Activated CD4-positive, alpha-beta T cell treated with anti-CD3 and anti-CD28 coated beads, Interleukin-2, amount 50 U/mL, for 24 hours (primary cell): ENCODE measurements at regions not wholly inside any gene's neighbourhood (a gene's known extent, or its start where the extent isn't known, plus 50 kb on each side); places are given as distances from the start of the nearest gene placed in this dataset.

Experiments used
- DNase-seq, 2 donors: peaks; one replicate each; pipeline ENCODE4 v3.0.0-alpha.2; 2020; ENCODE audit warnings: low read depth in 1 of 2, low spot score in 1 of 2

DNA sequence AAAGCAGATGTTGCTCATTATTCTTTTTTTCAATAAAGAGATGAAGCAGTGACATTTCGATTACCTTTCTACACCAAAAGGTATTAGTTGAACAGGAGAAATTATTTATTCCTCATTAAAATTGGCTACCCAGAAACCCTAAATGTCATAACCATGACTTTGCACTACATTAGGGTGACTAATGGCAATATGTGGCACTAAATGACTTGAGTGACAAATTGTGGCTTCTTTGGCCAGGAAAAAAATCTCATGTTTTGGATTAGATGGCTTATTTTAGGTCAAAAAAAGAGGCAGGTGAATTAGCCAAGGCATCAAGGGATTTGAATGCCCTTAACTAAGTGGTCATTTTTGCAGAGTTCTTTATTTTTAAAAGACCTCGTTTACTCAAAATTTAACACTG, 353.9 kb downstream of the NDFIP2 start:
- no peak for DNase-seq

DNA sequence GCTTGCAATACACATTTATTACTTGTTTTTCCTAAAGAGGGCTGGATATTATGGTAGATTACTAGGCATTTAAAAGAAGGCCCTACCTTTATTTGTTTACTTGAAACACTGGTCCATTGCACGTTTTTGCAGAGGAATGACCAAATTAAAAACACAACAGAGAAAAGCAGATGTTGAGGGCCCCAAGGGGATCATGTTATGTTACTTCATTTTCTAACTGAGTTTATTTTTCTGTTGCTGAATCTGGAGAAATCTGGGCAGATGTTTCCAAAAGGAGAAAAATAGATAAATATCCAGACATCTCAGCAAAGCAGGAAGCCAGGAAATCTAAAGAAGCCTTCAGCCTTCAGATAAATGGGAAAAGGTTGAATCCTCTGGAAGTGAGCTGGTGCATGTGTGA, 353.0 kb downstream of the NDFIP2 start:
- DNase-seq, result no peak

DNA sequence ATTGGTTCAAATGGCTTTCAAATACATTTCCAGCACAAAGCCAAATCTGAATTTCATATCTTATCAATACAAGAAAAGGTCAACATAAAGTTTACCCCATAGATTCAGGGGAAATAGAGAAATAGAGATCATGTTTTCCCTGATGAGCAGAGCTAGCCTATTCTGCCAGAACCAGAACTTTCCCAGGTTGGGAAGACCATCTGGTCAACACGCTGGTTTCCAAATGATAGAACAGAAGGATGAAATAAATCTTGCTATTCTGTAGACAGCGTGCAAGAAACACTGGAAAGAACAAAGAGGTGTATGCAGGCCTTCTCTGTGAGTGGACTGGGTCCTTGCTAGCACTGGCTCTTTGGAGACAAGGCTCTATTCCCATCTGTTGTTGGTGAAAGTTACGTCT, 350.6 kb downstream of the NDFIP2 start:
- DNase-seq, result no peak

DNA sequence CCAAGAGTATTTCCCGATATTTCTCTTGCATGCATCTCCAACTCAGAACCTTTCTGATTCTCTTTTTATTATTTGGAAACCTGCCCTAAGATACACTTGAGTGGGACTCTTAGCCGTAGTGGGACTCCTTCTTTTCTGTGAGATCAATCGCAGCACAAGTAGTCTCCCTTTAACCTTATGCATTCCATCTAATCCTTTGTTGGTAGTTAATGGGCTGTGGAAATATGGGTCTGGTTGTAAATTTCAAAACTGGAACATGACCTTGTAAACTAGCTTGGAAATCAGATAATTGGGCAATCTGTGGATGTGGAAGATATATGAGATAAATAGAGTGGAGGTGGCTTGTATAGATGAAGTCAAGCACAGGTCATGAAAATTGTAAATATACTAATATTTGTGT, 350.0 kb downstream of the NDFIP2 start:
- no peak for DNase-seq

DNA sequence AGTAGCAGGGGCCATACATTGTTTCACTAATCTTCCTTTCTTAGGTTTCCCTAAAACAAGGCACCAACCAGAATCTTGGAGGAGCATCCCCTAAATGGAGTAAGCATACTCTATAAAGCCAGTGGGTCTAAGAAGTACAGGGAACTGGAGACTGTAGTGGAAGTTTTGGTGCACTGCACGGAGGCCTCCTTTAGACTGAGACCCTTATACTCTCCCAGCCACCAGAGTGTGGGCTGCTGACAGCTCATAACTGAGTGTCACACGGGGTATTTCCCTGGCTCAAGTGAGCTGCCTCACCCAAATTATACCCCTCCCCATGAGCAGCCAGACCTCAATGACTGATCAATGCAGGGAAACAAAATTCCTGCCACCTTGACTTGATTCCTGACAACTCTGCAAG, 349.5 kb downstream of the NDFIP2 start:
- DNase-seq, result no peak

DNA sequence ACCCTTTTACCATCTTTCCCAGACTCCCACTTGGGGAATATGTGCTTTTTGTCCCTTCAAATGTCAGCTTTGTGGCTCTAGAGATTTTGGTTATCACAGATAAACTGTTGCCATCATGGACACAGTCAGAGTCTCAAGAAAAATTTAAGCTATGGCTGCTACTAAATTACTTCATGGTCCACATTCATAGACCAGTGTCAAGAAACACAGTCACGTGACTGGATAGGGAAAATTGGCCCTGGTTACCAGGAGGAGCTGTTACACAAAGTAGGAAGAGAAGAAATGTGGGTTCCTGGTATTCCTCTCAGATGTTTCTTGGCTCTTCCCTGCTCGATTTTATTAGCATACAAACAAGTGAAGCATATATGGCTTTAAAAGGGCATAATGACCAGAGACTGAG, 348.9 kb downstream of the NDFIP2 start:
- DNase-seq, result no peak

DNA sequence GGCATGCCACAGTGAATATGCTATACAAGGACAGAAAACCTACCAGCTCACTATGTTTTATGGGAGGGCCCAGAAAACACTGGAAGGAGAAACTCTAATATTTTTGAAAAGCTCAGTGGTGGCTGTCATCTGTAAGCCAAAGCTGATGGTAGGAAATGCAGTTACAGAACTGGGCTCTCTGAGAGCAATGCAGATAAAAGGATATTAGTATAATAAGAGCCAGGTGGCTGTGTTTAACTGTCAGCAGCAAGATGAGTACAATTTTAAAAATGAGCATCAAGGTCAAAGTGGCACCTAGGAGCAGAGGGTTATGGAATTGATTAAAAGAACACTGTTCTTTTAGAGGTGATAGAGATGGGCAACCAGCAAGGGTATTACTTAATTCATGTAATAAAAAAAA, 345.0 kb downstream of the NDFIP2 start:
- DNase-seq, result no peak

DNA sequence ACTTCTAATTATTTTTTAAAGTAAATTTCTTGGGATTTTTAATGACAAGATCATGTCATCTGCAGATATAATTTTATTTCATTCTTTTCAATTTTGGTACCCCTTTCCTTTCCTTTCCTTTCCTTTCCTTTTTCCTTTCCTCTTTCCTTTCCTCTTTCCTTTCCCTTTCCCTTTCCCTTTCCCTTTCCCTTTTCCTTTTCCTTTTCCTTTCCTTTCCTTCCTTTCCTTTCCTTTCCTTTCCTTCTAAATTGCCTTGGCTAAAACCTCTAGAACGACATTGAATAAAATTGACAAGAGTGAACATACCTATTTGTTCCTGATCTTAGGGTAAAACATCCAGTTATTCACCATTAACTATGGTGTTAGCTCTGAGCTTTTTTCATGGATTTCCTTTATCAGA, 334.1 kb downstream of the NDFIP2 start:
- DNase-seq, result no peak

DNA sequence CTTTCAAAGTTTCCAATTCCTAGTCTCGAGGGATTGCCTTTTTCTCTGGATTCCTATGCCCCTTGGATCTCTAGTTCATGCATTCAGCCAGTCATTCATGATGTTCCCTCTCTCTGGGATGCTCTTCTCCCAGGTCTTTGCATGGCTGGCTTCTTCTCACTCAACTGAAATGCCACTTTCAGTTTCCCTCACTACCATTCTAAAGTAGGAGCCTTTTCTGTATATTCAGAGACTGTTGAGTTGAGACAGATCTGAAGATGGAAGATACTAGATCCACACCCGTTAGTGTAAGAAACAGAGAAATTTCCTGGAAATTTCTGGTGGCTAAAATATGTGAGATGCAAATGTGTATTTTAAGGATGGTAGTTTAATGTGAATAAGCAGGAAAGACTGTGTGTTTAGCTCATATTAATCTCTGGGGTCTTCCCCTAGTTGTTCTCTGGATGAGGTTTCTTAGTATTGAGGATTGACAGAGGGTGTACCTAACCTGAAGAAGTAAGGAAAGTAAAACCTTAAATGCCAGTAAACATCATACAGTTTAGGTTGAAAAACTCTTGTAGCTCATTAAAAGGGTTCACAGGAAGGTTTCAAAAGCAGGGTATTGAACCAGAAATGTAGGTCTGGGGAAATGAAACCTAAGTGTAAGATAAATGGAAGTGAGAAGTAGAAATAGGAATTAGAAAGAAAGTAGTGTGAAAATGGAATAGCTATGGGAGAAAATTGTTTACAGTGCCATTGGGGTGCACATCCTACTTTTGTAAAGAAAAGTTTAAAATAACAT, 331.3 kb downstream of the NDFIP2 start:
- no peak for DNase-seq

DNA sequence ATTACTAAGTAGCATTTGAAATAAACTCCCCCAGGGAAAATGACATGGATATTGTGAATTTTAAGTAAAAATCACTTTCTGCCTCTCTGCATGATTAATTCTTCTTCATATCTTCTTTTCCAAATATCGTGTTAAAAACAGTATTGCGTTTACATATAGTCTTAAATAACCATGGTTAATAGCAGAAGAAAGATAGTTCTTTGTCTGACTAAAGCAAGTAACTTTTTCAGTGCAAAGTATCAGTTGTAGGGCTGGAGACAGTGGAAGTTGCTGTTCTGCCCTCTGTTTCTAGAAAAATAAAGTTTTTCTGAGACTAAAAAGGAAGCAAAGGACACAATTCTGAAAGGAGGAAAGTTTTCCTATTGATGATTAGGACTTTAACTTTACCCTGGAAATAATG, 330.2 kb downstream of the NDFIP2 start:
- DNase-seq, result no peak

DNA sequence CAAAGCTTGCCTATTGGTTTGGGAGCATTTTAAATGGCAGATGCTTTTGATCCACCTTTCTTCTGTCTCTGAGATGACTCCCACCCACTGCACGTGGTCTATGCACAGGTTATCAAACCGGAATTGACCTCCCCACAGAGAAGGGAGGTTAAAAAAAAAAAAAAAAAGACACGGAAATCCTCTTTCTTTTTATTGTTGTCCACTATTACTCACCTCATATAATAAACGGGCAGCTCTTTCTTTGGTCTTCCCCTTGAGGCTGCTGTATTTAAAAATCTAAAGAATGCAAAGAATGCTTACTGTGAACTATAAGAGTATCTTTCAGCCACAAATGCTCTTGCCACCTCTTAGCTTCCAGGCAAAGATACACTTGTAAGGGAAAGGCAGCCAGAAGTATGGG, 329.7 kb downstream of the NDFIP2 start:
- no peak for DNase-seq

DNA sequence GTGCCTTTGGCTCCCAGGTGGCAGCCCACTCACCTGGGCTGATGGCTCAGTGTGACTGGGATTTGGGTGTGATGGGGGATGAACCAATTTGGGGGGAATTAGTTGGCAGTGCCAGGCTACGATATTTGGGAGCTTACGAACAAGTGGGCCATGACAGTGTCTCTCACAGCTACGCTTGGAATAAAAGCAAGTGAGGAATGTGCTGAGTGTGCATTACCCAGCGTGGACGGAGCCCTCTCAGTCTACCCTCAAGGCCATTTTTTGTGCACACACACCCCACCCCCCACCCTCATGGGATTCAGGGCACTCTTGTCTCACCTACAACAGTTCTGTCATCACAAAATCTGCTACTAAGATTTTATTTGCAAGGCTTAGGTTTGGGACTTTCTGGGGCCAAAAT, 329.1 kb downstream of the NDFIP2 start:
- DNase-seq, result no peak

DNA sequence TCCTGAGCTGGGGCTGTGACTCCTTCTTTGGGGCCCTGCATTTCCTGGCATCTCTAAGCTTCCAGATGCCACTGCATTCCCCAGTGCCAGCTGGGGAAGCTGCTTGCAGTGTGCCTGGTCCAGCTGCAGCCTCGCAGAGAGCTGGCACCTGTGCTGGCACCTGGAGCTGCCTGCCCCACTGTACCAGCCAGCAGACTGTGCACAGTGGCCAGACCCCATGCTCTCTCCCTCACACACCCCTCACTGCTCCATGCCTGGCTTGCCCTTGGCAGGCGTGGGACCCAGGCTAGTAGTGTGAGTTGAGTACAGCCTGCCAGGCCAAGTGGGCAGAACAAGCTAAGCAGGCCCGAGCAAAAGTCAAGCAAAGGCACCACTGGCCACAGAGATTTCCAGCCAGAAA, 327.5 kb downstream of the NDFIP2 start:
- no peak for DNase-seq

DNA sequence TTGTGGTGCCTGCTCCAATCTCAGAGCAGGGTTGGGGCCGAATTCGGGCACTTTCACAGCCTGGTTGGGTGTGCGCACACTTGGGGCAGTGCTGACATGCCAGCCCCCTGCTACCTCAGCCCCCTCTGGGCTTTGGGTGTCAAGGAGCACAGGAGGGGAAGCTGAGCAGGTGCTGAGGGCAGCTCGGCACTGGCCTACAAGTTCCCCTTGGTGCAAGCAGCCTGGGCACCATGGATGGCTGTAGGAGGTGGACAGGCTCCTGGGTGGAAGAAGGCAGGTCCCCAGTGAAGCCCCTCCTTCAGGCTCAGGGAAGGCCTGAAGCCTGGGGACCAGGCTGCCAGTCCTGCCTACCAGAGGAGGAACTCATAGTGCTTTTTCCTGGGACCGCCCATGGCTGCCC, 326.6 kb downstream of the NDFIP2 start:
- no peak for DNase-seq

DNA sequence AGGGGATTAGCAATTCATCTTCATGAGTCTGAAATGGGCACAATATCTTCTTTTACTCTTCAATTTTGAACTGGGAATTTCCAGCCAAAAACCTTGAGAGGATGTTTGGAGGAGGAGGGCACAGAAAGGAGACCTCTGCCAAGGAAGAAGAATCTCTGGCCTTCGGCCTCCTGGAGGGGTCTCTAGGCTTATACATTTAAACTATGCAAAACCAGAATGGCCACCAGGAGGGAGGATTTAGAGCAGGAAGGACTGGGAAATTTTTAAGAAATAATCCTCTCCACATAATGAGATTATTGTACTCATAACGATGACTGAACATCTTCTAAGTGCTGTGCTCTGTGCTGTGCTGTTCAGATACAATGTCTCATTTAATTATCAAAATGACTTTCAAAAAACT, 325.9 kb downstream of the NDFIP2 start:
- no peak for DNase-seq

DNA sequence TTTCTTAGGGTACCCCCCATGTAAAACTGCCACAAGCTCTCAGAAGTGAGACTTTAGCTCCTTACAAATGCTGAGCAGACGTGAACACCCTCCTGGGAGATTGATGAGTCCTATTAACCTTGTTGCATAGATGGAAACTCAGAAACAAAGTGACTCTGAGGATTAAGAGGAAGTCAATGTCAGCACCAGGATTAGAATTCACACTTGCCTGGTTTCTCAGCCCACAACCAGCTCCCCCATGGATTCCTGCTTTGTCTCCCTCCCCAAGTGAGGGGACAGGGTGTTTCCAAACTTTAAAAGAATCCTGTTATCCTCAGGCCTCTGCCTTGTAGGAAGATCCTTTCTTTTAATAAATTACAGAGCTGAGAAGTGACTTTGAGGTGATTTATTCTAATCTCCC, 324.4 kb downstream of the NDFIP2 start:
- DNase-seq, result no peak

DNA sequence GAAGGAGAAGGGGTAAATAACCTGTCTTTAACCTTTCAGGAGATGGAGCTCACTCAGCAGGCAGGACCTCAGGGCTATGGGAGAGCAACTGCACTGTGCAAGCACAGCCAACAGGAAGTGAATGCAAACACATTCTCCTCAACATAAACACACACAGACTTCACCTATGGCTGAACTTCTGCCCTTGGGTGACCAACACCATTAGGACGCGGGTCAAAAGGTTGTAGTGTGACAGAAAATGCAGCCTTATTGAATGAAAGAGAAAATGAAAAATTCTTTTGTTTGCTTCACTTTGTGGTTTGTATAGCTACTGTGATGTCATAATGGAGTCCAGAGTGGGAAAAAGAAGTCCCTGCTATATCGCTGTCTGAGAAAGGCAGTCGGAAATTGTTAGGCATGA, 323.0 kb downstream of the NDFIP2 start:
- DNase-seq, result no peak

DNA sequence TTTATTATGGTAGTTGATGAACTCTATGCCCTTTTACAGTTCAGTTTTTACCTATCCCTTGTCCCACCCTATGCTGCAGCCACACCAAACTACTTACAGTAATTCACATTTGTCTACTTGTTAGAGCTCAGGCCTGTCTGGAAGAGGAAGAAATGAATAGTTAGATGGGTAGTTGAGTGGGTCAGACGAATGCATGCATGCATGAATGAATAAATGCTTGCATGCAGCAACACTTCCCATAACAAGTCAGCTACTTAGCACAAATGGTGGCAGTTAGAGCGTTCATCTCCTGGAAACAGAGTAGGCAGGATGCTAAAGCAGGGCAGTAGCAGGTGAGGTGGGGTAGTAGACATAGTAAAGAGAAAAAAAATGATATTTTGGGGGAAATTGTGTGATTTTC, 322.3 kb downstream of the NDFIP2 start:
- no peak for DNase-seq

DNA sequence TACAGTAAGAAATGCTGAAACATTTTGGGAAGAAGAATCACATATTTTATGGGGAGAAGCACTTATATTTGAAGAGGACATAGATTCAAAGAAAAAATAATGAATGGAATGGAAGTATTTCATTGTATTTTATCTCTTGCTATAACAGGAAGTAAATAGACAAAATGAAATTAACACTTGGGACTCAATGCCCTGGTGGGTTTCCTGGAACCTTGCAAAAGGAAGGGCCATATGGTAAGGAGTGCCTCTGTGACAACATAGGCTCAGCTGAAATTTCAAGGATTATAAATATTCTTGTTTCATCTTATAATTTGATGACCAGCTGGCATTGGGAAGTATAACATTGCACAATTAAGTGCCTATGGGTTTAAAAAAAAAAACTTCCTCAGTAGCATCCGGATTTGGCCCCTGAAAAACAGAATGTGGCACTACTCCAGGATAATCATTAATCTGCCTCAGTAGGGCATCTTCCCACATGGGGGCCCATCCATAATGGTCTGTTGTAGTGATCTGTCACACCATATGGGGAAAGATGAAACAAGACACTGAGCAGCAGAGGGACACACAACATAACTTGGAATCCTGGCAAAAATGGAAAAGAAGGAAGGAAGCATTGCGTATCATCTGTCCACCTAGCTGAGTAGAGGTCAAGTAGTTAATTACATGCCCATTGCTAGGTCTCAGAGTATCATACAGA, 321.6 kb downstream of the NDFIP2 start:
- no peak for DNase-seq

DNA sequence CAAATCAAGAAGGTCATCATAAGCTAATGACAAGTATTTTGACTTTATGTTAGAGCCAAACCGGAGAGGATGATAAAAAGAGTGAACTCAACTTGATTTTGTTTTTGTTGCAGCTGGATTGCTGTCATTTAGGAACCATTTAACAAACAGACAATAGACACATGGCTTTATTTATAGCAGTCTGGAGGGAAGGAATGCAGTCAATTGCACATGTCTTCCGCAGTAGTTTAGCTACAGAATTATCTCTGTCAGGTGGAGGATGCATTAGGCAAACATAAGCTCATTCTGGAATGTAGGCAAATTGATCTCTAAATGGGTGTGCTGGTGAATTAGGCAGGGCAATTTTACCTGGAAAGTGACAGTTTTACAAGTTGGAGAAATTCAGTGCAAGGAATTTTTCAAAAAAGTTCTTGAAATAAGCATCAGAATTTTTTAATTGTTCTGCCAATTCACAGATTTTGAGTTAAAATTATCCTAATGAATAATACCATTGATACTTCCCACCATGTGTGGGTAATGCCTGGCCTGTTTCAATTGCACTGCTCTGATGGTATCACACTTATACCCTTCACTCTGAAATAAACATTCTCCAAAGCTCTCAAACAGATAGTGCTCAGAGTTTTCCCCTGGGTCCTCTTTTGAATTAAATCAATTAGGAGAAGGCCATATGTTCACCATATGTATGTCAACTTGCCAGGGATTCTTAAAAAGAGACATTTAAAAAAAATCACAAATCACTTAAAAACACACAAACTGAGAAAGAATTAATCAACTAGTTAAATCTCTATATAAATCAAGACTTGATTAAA, 318.3 kb downstream of the NDFIP2 start:
- DNase-seq, result no peak

DNA sequence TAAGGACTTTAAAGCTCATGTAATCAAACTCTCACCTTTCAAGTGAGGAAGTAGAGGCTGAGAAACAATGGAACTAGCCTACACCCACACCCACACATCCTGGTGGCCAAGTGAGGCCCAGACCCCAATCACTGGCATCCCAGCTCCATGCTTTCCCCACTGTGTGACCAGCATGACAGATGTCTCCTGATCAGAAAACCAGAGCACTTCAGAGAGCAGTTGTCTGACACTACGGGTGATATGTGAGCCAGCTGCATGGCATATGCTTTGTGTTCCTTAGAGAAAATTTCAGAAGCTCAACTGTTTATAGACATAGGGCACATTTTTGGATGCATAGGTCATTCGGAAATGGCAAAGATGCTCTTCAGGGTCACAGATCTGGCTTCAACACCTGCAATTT, 315.2 kb downstream of the NDFIP2 start:
- no peak for DNase-seq

DNA sequence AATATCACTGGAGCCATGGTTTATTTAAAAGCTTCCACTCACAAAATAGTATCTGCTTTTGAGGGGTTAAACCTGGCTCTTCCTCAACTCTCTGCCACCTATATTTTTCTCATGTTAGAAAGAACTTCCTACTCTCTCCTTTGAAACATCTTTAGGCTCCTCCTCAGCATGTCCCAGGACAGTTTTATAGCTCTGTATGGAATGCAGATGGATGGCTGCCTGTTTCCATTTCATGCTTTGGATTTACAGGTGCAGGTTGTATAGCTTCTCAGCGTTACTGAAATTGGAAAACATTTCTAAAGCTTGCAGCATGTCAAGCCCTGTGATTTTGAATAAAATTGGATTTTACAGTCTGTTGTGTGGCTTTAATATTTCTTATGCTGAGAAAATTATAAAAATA, 314.0 kb downstream of the NDFIP2 start:
- DNase-seq, result no peak
